ENCODE measurements at regions not wholly inside any gene's neighbourhood (a gene's known extent, or its start where the extent isn't known, plus 50 kb on each side); places are given as distances from the start of the nearest gene placed in this dataset.

DNA sequence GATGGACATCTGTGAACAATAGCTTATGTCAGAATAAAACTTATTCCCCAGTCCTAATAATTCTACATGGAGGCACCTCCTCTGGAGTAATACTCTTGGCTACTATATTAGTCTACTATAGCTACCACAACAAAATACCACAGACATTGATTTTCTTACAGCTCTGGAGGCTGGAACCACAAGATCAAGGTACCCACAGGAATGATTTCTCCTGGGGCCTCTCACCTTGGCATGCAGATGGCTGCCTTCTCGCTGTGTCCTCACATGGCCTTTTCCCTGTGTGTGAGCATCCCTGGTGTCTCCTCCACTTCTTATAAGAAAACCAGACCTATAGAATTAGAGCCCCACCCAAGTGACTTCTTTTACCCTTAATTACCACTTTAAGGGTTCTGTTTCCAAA is 244.3 kb downstream of the BARHL2 start:
- TF ChIP-seq POLR2A (IDR thresholded peaks at IDR 0.05; ENCODE audit: low read depth, low read length) (no peak), POLR2AphosphoS5 (IDR thresholded peaks at IDR 0.05; ENCODE audit: low read depth, low read length) (no peak)

Data from GM12892 (cell line).